Osteoblast (primary cell): ENCODE measurements at regions not wholly inside any gene's neighbourhood (a gene's known extent, or its start where the extent isn't known, plus 50 kb on each side); places are given as distances from the start of the nearest gene placed in this dataset.

Source experiments
- DNase-seq: peaks from one replicate; pipeline ENCODE4 v3.0.0; 2011; ENCODE audit warnings: low spot score, mixed read lengths; ENCODE audit not compliant: insufficient read length; ENCODE audit errors: missing footprints
- H2AFZ ChIP-seq: 2 replicates; pipeline ENCODE4 v1.6.0; 2011; ENCODE audit warnings: mild to moderate bottlenecking, low read length
- H3K27ac ChIP-seq: 2 replicates; pipeline ENCODE4 v1.5.1; 2011; ENCODE audit warnings: mild to moderate bottlenecking, low read depth, low read length, moderate library complexity
- H3K27me3 ChIP-seq: 2 replicates; pipeline ENCODE4 v1.6.0; 2012; ENCODE audit warnings: mild to moderate bottlenecking, control low read depth, inconsistent platforms, low read length, moderate library complexity; ENCODE audit not compliant: insufficient read depth
- H3K36me3 ChIP-seq: 2 replicates; pipeline ENCODE4 v1.5.1; 2011; ENCODE audit warnings: mild to moderate bottlenecking, low read length, control low read depth, moderate library complexity; ENCODE audit not compliant: insufficient read depth
- H3K4me1 ChIP-seq: 2 replicates; pipeline ENCODE4 v1.5.1; 2011; ENCODE audit warnings: mild to moderate bottlenecking, low read length, control low read depth, moderate library complexity; ENCODE audit not compliant: insufficient read depth
- H3K4me2 ChIP-seq: 2 replicates; pipeline ENCODE4 v1.6.0; 2011; ENCODE audit warnings: mild to moderate bottlenecking, low read length; ENCODE audit not compliant: insufficient read depth
- H3K4me3 ChIP-seq: fragments of 200-600 bp; sonication (generic); 3 replicates; pipeline ENCODE4 v1.5.1; 2012; ENCODE audit warnings: mild to moderate bottlenecking, low read length, inconsistent platforms; ENCODE audit not compliant: insufficient read depth
- H3K79me2 ChIP-seq: 2 replicates; pipeline ENCODE4 v1.6.0; 2012; ENCODE audit warnings: mild to moderate bottlenecking, low read length, control low read depth, inconsistent platforms; ENCODE audit not compliant: insufficient read depth
- H3K9me3 ChIP-seq: 2 replicates; pipeline ENCODE4 v1.5.1; 2011; ENCODE audit warnings: low read depth, low read length, control low read depth
- H4K20me1 ChIP-seq: 2 replicates; pipeline ENCODE4 v1.6.0; 2012; ENCODE audit warnings: mild to moderate bottlenecking, low read length, control low read depth; ENCODE audit not compliant: insufficient read depth
- TF ChIP-seq, protein P1 (sequence below): IDR thresholded peaks from 2 replicates; pipeline ENCODE4 v1.5.1; 2011; ENCODE audit warnings: mild to moderate bottlenecking, low read depth, low read length, moderate library complexity; ENCODE audit errors: extremely low read depth

DNA sequence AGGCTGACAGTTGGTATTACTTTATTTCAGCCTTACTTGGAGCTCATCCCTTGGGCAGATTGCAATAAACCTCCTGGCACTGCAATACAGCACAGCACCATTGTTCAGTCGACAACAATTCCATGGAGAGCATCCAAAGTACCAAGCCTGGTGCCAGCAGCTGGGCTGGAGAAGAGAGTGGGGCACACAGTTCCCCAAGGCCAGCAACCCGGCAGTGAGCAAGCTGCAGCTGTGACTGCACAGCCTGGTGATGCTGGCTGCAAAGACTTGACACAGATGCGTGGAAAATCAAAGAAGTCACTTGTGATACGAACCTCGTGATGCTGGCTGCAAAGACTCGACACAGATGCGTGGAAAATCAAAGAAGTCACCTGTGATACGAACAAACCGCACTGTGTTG, 125.4 kb downstream of the ATPSCKMT start:
- Histone ChIP-seq H3K4me1 (no peaks in the 10 kb centered on the region), H3K27ac (no peak overlapping the region), H3K36me3 (no peaks in the 10 kb centered on the region), H3K79me2 (no peaks in the 10 kb centered on the region), H4K20me1 (no peaks in the 10 kb centered on the region), H3K4me2 (no peak overlapping the region), H3K9me3 (no peaks in the 10 kb centered on the region), H3K27me3 (no peaks in the 10 kb centered on the region), H2AFZ (no peak overlapping the region), H3K4me3 (no peak overlapping the region)
- DNase-seq: no peak
- TF ChIP-seq, protein P1, sequence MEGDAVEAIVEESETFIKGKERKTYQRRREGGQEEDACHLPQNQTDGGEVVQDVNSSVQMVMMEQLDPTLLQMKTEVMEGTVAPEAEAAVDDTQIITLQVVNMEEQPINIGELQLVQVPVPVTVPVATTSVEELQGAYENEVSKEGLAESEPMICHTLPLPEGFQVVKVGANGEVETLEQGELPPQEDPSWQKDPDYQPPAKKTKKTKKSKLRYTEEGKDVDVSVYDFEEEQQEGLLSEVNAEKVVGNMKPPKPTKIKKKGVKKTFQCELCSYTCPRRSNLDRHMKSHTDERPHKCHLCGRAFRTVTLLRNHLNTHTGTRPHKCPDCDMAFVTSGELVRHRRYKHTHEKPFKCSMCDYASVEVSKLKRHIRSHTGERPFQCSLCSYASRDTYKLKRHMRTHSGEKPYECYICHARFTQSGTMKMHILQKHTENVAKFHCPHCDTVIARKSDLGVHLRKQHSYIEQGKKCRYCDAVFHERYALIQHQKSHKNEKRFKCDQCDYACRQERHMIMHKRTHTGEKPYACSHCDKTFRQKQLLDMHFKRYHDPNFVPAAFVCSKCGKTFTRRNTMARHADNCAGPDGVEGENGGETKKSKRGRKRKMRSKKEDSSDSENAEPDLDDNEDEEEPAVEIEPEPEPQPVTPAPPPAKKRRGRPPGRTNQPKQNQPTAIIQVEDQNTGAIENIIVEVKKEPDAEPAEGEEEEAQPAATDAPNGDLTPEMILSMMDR: no peak

DNA sequence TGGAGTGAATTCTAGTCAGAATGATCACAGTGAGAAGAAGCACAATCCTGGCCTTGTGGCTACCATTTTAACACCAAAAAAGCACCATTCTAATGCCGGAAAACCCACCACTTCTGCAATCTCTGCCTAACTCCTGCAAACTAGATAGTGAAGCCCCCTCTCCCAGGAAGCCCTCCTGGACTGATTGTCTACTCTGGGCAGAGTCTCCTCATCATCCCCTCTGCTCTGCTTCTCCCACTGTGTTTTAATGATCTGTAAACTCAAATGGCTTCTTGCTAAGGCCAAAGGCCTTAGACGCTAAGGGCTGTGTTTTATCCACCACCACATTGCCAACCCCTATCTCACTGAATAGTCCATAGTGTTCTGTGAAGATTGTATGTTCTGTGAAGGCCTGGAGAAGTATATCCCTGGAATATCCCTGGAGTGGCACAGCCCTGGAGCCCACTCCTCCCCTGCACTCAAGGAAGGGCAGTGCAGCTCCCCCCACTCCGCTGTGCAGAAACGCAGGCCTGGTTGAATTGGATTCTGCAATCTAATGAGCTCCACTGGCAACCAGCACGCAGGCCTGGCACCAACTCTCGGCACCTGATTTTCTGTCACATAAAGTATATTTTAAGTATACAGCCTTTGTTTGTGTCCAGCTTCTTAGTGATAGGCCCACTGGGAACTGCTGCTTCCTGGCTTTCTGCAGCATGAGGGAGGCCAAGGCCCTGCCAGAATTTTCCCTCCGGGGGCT, 126.3 kb downstream of the ATPSCKMT start:
- Histone ChIP-seq H3K4me2 (no peak overlapping the region), H4K20me1 (no peaks in the 10 kb centered on the region), H2AFZ (no peak overlapping the region), H3K4me1 (no peaks in the 10 kb centered on the region), H3K9me3 (no peaks in the 10 kb centered on the region), H3K79me2 (no peaks in the 10 kb centered on the region), H3K27ac (no peak overlapping the region), H3K4me3 (no peak overlapping the region), H3K36me3 (no peaks in the 10 kb centered on the region), H3K27me3 (no peaks in the 10 kb centered on the region)
- TF ChIP-seq, protein P1: no peak
- DNase-seq: no peak

DNA sequence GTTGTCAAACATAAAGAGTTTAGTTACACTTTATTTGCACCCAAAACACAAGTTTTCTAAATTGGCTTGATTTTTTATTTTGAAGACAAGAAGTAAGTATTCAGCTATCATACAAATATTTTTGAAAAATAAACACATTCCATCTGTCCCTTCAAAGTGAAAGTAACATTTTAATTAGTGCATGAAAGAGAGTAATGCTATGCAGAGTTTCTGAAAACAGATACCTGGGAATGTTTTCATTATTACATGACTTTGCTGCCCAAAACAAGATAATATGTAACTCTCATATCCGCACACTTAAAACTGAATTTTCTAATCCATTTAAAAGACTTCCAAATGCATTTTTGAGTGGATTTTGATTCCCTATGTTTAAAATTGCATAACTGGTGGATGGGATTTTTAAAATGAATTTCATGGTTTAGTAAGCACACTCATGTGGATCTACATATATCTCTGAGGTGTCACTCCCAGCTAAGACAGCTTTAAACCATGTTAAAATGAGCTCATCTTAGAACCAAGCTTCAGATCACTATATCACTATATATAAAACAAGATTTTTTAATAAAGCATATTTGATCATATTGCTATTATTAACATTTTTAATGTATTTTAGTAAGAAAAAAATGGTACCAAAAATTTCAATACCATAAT, 127.5 kb downstream of the ATPSCKMT start:
- no peak overlapping the region for H2AFZ ChIP-seq
- DNase-seq: no peak
- no peak overlapping the region for H3K27ac ChIP-seq
- H3K9me3 ChIP-seq: no peaks in the 10 kb centered on the region
- TF ChIP-seq, protein P1: no peak
- peaks cover 2% of the 10 kb centered on the region for H3K27me3 ChIP-seq
- H3K79me2 ChIP-seq: no peaks in the 10 kb centered on the region
- no peaks in the 10 kb centered on the region for H3K36me3 ChIP-seq
- H4K20me1 ChIP-seq: no peaks in the 10 kb centered on the region
- no peaks in the 10 kb centered on the region for H3K4me1 ChIP-seq
- H3K4me2 ChIP-seq: no peak overlapping the region
- no peak overlapping the region for H3K4me3 ChIP-seq

DNA sequence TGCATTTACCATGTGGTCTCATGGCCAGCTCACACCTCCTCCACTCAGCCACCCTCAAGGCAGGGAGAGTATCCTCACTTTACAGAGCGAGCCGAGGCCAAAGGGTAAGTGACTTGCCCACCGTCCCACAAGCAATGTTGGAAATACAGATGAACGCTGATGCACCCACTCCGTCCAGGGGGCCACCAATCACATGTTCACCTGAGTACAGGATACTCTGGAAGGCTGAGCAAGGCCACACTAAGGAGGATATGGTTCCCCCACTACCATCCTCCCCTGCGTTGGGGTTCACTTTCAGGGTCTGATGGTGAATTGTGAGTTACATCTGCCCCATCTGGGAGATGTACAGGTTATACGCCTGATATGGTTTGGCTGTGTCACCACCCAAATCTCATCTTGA, 128.8 kb downstream of the ATPSCKMT start:
- H3K9me3 ChIP-seq: no peaks in the 10 kb centered on the region
- peaks cover 2% of the 10 kb centered on the region for H3K27me3 ChIP-seq
- H2AFZ ChIP-seq: no peak overlapping the region
- H3K4me1 ChIP-seq: no peaks in the 10 kb centered on the region
- no peaks in the 10 kb centered on the region for H3K36me3 ChIP-seq
- H3K79me2 ChIP-seq: no peaks in the 10 kb centered on the region
- no peak for DNase-seq
- no peaks in the 10 kb centered on the region for H4K20me1 ChIP-seq
- H3K4me2 ChIP-seq: no peak overlapping the region
- no peak overlapping the region for H3K4me3 ChIP-seq
- H3K27ac ChIP-seq: no peak overlapping the region
- TF ChIP-seq, protein P1: no peak
